GM21528 (cell line): ENCODE measurements at regions not wholly inside any gene's neighbourhood (a gene's known extent, or its start where the extent isn't known, plus 50 kb on each side); places are given as distances from the start of the nearest gene placed in this dataset.

ENCODE experiments used
- ATAC-seq: cut with Tn5 transposase; IDR thresholded peaks from one replicate; pipeline ENCODE4 v1.9.1; 2021; ENCODE audit warnings: mild to moderate bottlenecking, moderate library complexity; ENCODE audit not compliant: unreplicated experiment, low FRiP score

- ATAC-seq, result no peak
Measured at GRCh38 chr1:234752927-234753326, 142.9 kb upstream of the IRF2BP2 start.

GRCh38 chr1:234751678-234752077 lies 141.7 kb upstream of the IRF2BP2 start:
- ATAC-seq, result no peak

DNA sequence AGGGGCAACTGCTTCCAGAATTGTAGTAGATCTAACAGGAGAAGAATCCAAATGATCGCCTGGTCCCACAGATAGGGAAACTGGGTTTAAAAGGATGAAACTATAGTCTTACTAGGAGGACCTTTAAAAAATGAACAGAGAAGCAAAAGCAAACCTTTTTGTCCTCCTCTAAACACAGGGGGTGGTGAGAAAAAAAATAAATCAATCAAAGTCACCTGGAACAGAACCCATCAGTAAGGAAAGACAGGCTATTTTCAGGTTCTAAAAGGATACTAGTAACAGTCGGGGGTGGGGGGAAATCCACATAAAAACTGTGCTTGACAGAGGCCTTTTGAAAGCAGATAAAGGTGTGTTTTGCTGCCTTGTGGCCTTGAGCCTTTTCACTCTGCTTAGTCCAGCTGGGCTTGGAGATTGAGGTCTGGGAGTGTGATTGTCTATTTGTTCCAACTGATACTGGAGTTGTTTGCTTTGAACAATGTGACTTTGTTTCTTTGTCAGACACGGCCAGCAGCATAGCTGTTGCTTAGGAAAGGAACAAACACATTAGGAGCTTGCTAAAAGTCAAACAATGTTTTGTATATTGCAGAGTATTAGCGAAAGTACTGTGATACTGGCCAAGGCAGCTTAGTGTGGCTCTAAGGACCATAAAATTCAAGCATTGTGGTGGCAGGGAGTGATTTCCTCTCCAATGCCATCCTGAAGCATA lies 141.1 kb upstream of the IRF2BP2 start:
- ATAC-seq, result no peak

GRCh38 chr1:234748713-234749112 lies 138.7 kb upstream of the IRF2BP2 start:
- no peak for ATAC-seq

GRCh38 chr1:234748066-234748465 lies 138.1 kb upstream of the IRF2BP2 start:
- ATAC-seq, result no peak

- no peak for ATAC-seq
Measured at GRCh38 chr1:234746798-234747196, 136.8 kb upstream of the IRF2BP2 start.

DNA sequence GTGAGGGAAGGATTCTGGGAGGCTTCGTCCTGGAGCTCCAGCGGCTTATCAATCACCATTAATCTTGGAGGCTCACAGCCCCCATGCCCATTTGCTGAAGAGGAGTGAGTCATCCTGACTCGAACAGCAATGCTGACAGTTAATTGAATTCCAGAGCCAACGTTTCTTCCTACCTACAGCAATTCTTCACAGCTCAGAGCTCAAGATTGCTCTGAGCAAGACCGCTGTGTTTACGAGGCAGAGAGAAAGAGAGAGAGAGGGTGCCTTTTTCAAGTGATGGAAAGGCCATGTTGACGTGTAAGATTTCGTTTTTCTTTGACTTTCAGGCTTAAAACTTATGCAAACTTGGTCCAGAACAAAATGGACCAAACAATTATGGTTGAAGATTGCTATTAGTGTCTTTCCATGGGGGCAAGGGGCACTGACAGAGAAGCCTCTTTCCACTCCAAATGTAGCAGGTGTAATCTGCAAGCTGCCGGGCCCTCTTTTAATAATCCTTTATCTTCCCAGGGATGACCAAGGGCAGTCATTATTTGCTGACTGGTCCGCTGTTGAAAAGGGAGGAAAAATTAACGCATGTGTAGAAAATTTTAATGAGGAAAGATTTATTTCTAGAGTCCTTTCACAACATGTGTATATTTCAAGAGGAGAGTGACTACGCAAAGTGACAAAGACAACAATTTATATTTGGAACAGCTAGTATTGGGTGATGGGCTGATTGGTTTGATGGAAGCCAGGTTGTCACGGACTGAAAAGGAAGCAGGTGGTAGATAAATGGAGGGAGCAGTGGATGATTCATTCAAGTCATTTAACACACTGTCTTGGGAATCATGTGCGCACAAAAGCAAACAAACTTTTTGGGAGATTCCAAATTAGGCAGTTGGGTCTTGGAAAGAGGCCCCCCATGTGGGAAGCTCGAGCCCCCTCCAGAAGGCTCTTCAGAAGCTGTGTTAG lies 136.1 kb upstream of the IRF2BP2 start:
- ATAC-seq, result no peak

- no peak for ATAC-seq
Measured at GRCh38 chr1:234745276-234745675, 135.3 kb upstream of the IRF2BP2 start.

- ATAC-seq, result no peak
Measured at GRCh38 chr1:234743791-234744611, 134.0 kb upstream of the IRF2BP2 start.

DNA sequence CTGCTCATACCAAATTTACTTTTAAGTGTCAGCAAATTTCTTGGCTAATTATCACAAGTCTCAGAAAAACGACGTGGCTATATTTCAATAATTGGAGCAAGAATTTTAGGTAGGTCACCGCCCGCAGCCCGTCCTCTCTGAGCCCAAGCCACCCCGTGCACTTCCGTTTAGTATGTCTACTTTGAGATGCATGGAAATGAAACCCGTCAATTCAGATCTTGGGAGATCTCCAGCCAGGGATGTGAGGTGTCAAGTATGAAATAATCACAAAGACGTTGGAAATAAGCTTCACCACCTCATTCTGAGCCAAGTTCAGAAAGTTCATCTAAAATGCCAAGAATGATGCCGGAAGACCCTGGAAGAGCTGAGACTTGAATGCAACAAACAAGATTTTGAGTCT lies 132.6 kb upstream of the IRF2BP2 start:
- ATAC-seq, result no peak

DNA sequence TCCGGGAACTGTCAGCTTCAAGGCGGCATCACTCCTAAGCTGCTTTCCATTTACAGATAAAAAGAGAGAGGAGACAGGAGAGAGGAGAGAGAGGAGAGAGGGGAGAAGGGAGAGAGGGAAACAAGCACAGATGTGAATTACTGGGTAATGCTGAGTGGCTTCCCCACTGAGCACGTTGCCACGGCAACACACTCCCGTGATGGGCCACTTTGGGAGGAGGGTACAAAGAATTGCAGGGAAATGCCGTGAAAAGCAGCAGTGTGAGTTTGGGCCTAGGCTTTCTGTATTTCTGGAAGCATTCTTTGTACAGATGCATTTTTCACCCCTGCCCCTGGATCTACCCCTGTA lies 128.0 kb upstream of the IRF2BP2 start:
- ATAC-seq, result no peak

- no peak for ATAC-seq
Measured at GRCh38 chr1:234735916-234736315, 125.9 kb upstream of the IRF2BP2 start.

- ATAC-seq, result no peak
Measured at GRCh38 chr1:234735476-234735875, 125.5 kb upstream of the IRF2BP2 start.

- no peak for ATAC-seq
Measured at GRCh38 chr1:234734869-234735268, 124.9 kb upstream of the IRF2BP2 start.

GRCh38 chr1:234734412-234734835 lies 124.4 kb upstream of the IRF2BP2 start:
- ATAC-seq, result no peak

- ATAC-seq, result no peak
Measured at GRCh38 chr1:234733427-234733826, 123.4 kb upstream of the IRF2BP2 start.

- ATAC-seq, result no peak
Measured at GRCh38 chr1:234732671-234733390, 122.9 kb upstream of the IRF2BP2 start.

- ATAC-seq, result no peak
Measured at GRCh38 chr1:234732260-234732659, 122.3 kb upstream of the IRF2BP2 start.

DNA sequence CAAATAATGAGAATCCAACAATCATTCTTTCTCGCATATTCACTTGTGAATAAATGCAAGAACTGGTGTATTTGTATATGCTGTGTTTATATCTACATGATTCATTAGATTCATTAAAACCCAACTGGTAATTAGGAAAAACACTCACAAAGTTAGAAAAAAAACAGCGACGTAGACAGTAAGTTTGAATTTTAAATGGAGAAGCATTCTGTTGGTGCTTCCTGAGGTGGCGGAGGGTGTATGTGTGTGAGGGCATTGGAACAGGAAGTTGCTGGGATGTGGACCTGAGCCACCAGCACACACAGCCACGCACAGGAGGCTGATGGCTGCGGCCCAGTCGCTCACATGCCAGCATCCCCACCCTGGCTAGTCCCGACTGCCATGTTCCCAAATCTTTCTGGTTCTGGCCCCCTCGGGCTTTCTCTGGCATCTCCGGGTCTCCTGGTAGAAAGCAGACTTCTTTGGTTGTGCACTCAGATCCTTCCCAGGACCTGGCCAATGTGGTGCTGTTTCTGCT lies 121.6 kb upstream of the IRF2BP2 start:
- ATAC-seq, result peak; percentile 13
